ENCODE measurements at regions not wholly inside any gene's neighbourhood (a gene's known extent, or its start where the extent isn't known, plus 50 kb on each side); places are given as distances from the start of the nearest gene placed in this dataset.

GRCh38 chr6:134415656-134416055, 97.7 kb upstream of the SGK1 start:
- DNase-seq (ENCODE audit: low spot score in 2 of 2): no peak
- Histone ChIP-seq H3K27me3 (no peaks in the 10 kb centered on the region), H3K4me1 (peaks cover 4% of the 10 kb centered on the region), H3K9me3 (no peaks in the 10 kb centered on the region), H3K27ac (no peak overlapping the region), H3K36me3 (no peaks in the 10 kb centered on the region), H3K4me3 (no peak overlapping the region)
- TF ChIP-seq, protein P1, sequence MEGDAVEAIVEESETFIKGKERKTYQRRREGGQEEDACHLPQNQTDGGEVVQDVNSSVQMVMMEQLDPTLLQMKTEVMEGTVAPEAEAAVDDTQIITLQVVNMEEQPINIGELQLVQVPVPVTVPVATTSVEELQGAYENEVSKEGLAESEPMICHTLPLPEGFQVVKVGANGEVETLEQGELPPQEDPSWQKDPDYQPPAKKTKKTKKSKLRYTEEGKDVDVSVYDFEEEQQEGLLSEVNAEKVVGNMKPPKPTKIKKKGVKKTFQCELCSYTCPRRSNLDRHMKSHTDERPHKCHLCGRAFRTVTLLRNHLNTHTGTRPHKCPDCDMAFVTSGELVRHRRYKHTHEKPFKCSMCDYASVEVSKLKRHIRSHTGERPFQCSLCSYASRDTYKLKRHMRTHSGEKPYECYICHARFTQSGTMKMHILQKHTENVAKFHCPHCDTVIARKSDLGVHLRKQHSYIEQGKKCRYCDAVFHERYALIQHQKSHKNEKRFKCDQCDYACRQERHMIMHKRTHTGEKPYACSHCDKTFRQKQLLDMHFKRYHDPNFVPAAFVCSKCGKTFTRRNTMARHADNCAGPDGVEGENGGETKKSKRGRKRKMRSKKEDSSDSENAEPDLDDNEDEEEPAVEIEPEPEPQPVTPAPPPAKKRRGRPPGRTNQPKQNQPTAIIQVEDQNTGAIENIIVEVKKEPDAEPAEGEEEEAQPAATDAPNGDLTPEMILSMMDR (IDR thresholded peaks at IDR 0.05): no peak
- TF ChIP-seq POLR2AphosphoS5 (IDR thresholded peaks at IDR 0.05) (no peak), EP300 (IDR thresholded peaks at IDR 0.05) (no peak), POLR2A (IDR thresholded peaks at IDR 0.05) (no peak)
- WGBS: 86% methylated on average over 4 of the region's 4 CpGs

- H3K36me3 ChIP-seq: no peaks in the 10 kb centered on the region
- TF ChIP-seq POLR2A (IDR thresholded peaks at IDR 0.05): no peak
- TF ChIP-seq EP300 (IDR thresholded peaks at IDR 0.05): no peak
- TF ChIP-seq, protein P1 (IDR thresholded peaks at IDR 0.05): no peak
- TF ChIP-seq POLR2AphosphoS5 (IDR thresholded peaks at IDR 0.05): no peak
- no peak overlapping the region for H3K27ac ChIP-seq
- no peak for DNase-seq (ENCODE audit: low spot score in 2 of 2)
- H3K4me1 ChIP-seq: peaks cover 4% of the 10 kb centered on the region
- 78% methylated on average over 4 of the region's 4 CpGs for WGBS
- H3K27me3 ChIP-seq: no peaks in the 10 kb centered on the region
- no peaks in the 10 kb centered on the region for H3K9me3 ChIP-seq
- no peak overlapping the region for H3K4me3 ChIP-seq
Observed at GRCh38 chr6:134415194-134415593, 97.3 kb upstream of the SGK1 start.

- no peak for TF ChIP-seq POLR2AphosphoS5 (IDR thresholded peaks at IDR 0.05)
- no peak for TF ChIP-seq EP300 (IDR thresholded peaks at IDR 0.05)
- no peak for TF ChIP-seq POLR2A (IDR thresholded peaks at IDR 0.05)
- TF ChIP-seq, protein P1 (IDR thresholded peaks at IDR 0.05): no peak
- no peak overlapping the region for H3K27ac ChIP-seq
- DNase-seq (ENCODE audit: low spot score in 2 of 2): no peak
- no peak overlapping the region for H3K4me3 ChIP-seq
- WGBS: 84% methylated on average over 7 of the region's 7 CpGs
- H3K9me3 ChIP-seq: no peaks in the 10 kb centered on the region
- peaks cover 4% of the 10 kb centered on the region for H3K4me1 ChIP-seq
- no peaks in the 10 kb centered on the region for H3K36me3 ChIP-seq
- no peaks in the 10 kb centered on the region for H3K27me3 ChIP-seq
Observed at GRCh38 chr6:134414793-134415192, 96.9 kb upstream of the SGK1 start.

- TF ChIP-seq EP300 (IDR thresholded peaks at IDR 0.05) (no peak), POLR2A (IDR thresholded peaks at IDR 0.05) (no peak), POLR2AphosphoS5 (IDR thresholded peaks at IDR 0.05) (no peak)
- TF ChIP-seq, protein P1 (IDR thresholded peaks at IDR 0.05): no peak
- no peaks in the 10 kb centered on the region for H3K27me3 ChIP-seq
- no peaks in the 10 kb centered on the region for H3K36me3 ChIP-seq
- 95% methylated on average over 1 of the region's 1 CpG for WGBS
- H3K4me1 ChIP-seq: no peaks in the 10 kb centered on the region
- DNase-seq (ENCODE audit: low spot score in 2 of 2): no peak
- no peaks in the 10 kb centered on the region for H3K9me3 ChIP-seq
- H3K4me3 ChIP-seq: no peak overlapping the region
- H3K27ac ChIP-seq: no peak overlapping the region
Observed at GRCh38 chr6:134413241-134413643, 95.3 kb upstream of the SGK1 start.

DNA sequence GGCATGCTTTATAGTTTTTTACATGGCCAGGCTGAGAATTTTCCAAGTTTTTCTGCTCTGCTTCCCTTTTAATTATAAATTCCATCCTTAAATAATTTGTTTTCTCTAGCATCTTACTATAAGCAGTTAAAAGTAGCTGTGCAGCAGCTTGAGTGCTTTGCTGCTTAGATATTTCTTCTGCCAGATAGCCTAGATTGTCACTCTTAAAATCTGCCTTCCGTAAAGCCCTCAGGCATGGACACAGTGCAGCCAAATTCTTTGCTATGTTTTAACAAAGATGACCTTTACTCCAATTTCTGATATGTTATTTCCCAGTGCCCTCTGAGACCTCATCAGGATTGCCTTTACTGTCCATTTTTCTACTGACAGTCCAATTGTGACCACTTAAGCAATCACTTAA, 92.6 kb upstream of the SGK1 start:
- 78% methylated on average over 1 of the region's 1 CpG for WGBS
- Histone ChIP-seq H3K4me3 (no peak overlapping the region), H3K4me1 (no peaks in the 10 kb centered on the region), H3K27me3 (no peaks in the 10 kb centered on the region), H3K36me3 (no peaks in the 10 kb centered on the region), H3K27ac (no peak overlapping the region), H3K9me3 (no peaks in the 10 kb centered on the region)
- TF ChIP-seq, protein P1 (IDR thresholded peaks at IDR 0.05): no peak
- TF ChIP-seq EP300 (IDR thresholded peaks at IDR 0.05): no peak
- no peak for DNase-seq (ENCODE audit: low spot score in 2 of 2)

Data from suprapubic skin (tissue), 4 donors.